ENCODE measurements at regions not wholly inside any gene's neighbourhood (a gene's known extent, or its start where the extent isn't known, plus 50 kb on each side); places are given as distances from the start of the nearest gene placed in this dataset.

DNA sequence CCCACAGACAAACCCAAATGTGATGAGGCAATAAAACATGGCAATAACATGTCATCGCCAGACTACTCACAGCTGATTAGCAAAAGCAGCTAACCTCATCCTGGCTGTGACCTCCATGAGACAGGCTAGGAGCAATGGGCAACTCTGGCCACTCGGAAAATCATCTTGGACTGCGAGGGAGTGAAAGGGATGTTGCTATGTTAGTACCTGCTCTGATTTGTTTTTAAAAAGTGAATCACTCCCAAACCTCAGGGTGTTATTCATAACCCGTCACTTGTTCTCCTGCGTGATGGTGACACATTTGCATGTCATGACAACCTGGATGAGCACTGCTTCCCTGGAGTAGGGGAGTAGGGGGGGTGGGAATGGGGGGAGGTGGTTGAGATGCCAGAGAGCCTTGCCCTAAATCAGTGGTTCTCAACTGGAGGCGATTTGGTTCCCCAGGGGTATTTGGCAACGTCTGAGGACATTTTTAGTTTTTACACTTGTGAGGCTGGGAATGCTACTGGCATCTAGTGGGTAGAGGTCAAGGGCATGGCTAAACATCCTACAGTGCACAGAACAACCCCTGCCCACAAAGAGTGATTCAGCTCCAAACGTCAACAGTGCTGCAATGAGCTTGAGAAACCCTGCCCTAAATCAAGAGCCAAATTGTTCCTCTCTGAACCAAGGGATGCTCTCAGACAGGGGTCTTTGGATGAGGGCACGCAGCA, 241.7 kb downstream of the SOX9 start:
- Mint-ChIP-seq H3K27ac (no peak overlapping the region), H3K4me1 (ENCODE audit: low read depth) (no peaks in the 10 kb centered on the region), H3K36me3 (no peaks in the 10 kb centered on the region), H3K9me3 (ENCODE audit: low read depth) (no peaks in the 10 kb centered on the region), H3K4me3 (no peak overlapping the region), H3K27me3 (peaks cover 8% of the 10 kb centered on the region)

DNA sequence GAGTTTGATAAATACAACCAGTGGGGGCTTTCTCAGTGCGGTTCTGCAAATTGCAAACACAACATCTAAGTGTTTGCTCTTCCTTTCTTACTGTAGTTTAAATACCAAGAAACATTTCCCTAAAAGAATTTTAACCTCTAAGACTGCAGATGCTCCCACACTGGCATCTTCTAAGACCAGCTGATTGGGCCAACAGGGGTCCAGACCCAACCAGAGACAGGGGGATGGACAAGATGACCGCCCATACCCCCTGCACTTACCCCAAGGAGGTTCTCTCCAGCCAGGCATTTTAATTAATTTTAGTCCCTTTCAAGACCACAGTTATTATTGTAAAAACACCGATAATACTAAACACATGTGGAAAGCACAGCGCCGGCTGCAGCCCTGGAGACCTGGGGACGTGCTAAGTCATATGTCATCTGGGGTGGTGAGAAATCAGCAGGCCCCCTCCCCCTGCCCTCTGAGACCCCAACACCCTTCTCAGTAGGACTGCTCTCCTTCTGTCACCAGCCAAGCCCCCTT, 242.3 kb downstream of the SOX9 start:
- H3K4me3 Mint-ChIP-seq: no peak overlapping the region
- peaks cover 8% of the 10 kb centered on the region for H3K27me3 Mint-ChIP-seq
- no peaks in the 10 kb centered on the region for H3K9me3 Mint-ChIP-seq (ENCODE audit: low read depth)
- no peaks in the 10 kb centered on the region for H3K4me1 Mint-ChIP-seq (ENCODE audit: low read depth)
- H3K36me3 Mint-ChIP-seq: no peaks in the 10 kb centered on the region
- no peak overlapping the region for H3K27ac Mint-ChIP-seq

DNA sequence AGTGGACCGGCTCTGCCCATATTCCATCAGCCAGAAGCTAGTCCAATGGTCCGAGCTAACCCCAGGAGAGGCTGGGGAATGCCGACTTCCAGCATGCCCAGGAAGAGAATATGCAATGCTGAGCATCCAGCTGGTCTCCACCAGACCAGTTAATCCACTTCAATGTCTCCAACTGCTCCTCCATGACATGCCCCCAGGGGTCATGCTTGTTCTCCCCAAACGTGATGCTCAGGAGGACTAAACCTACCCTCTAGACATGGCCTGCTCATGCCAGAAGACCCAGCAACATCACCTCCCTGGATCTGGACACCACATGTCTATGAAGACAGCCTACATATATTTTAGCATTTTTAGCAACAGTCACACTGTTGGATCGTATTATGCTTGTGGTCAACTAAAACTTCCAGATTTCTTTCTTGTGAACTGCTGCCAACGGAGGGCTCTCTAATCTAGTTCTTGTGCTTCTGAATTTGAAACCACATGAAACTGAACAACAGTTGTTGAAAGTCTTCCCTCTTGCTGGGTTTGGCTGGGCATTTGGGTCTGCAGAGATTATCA, 245.1 kb downstream of the SOX9 start:
- Mint-ChIP-seq H3K4me1 (ENCODE audit: low read depth) (no peaks in the 10 kb centered on the region), H3K27me3 (peaks cover 12% of the 10 kb centered on the region), H3K9me3 (ENCODE audit: low read depth) (no peaks in the 10 kb centered on the region), H3K4me3 (no peak overlapping the region), H3K36me3 (no peaks in the 10 kb centered on the region), H3K27ac (no peak overlapping the region)

DNA sequence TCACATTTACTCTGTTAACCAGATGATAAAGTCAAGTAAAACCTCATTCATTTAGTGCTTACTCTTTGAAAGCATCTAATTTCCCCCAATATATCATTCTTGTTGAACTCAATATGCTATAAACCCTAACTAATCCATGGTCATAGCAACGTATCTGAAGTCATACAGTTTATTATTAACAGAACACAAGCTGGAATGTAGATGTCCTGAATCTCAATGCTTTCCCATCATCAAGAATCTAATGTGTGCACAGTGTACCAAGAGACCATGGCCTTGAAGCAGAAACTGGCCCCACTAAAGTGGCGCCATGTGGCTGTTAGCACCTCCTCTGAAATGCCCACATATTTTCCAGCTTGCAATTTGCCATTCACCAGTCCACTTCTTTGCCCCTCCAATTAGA, 245.8 kb downstream of the SOX9 start:
- Mint-ChIP-seq H3K36me3 (no peaks in the 10 kb centered on the region), H3K27ac (no peak overlapping the region), H3K9me3 (ENCODE audit: low read depth) (no peaks in the 10 kb centered on the region), H3K4me1 (ENCODE audit: low read depth) (no peaks in the 10 kb centered on the region), H3K4me3 (no peak overlapping the region), H3K27me3 (peaks cover 12% of the 10 kb centered on the region)

DNA sequence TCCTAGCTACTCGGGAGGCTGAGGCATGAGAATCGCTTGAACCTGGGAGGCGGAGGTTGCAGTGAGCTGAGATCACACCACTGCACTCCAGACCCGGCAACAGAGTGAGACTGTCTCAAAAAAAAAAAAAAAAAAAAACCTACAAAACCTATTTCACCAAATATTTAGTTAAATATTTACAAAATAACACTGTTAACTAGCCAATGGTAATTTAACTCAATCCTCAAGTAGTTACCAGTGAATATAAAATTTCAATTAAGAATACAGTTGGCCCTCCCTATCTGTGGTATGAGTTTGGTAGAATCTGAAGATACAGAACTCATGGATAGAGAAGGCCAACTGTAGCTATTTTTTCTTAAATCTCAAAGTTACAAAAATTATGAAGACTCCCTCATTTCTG, 247.4 kb downstream of the SOX9 start:
- no peaks in the 10 kb centered on the region for H3K9me3 Mint-ChIP-seq (ENCODE audit: low read depth)
- H3K4me3 Mint-ChIP-seq: no peak overlapping the region
- H3K27ac Mint-ChIP-seq: no peak overlapping the region
- no peaks in the 10 kb centered on the region for H3K4me1 Mint-ChIP-seq (ENCODE audit: low read depth)
- no peaks in the 10 kb centered on the region for H3K36me3 Mint-ChIP-seq
- H3K27me3 Mint-ChIP-seq: peaks cover 9% of the 10 kb centered on the region

DNA sequence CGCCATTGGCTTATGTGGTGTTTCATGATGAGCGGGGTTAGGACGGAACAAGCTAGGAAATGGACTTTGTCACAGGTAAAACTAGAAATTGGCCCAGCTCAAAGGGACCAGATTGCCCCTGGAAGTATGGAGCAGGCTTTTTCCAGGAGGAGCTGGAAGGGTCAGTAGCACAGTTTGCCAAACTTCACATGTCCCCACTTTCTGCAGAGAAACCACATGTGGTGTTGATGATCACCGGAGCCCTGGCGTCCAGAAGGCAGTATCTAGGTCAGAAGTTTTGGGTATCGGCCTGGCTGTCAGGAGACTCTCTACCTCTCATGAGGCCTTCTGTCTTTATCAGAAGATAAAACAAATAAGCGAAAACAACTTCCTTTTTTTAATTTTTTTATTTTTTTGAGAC, 248.5 kb downstream of the SOX9 start:
- Mint-ChIP-seq H3K36me3 (no peaks in the 10 kb centered on the region), H3K4me3 (no peak overlapping the region), H3K27ac (no peak overlapping the region), H3K4me1 (ENCODE audit: low read depth) (no peaks in the 10 kb centered on the region), H3K9me3 (ENCODE audit: low read depth) (no peaks in the 10 kb centered on the region), H3K27me3 (peaks cover 4% of the 10 kb centered on the region)

DNA sequence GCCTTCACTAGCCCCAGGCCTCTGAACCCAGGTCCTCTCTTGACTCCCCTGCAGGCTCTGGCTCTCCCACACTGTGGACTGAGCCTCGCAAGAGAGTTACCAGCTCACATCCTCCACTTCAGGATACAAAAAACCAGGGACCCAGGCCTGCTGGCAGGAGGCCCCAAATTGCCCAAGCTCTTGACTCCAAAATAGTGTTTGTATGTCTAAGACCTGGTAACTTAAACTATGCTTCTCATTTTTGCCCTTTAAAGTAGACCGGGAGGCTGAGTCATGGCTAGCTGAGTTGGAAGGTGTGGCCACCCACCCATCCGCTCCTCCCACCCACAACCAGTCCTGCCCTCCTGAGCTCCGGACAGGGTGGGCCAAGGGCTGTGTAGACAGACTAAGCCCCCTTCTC, 250.0 kb downstream of the SOX9 start:
- Mint-ChIP-seq H3K27ac (no peak overlapping the region), H3K9me3 (ENCODE audit: low read depth) (no peaks in the 10 kb centered on the region), H3K4me3 (no peak overlapping the region), H3K27me3 (peaks cover 4% of the 10 kb centered on the region), H3K4me1 (ENCODE audit: low read depth) (no peaks in the 10 kb centered on the region), H3K36me3 (no peaks in the 10 kb centered on the region)

DNA sequence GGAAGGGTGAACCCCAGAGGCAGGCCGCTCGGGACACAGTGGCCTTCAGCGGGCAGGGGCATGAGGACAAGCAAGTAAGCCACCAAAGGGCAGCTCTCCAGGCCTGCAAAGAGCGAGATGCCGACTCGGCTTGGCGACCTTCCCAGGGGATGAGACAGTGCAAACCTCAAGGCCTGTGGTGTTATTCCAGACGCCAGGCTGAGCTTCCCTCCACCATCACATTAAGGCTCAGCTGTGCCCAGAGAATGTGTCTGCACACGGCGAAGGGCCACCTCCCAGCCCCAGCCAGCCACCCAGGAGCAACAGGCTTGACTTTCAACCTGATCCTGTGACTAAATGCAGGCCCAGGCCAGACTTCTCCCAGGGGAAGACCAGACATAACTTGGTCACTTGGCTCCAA, 251.4 kb downstream of the SOX9 start:
- Mint-ChIP-seq H3K4me1 (ENCODE audit: low read depth) (no peaks in the 10 kb centered on the region), H3K4me3 (no peak overlapping the region), H3K27ac (no peak overlapping the region), H3K27me3 (peaks cover 4% of the 10 kb centered on the region), H3K36me3 (no peaks in the 10 kb centered on the region), H3K9me3 (ENCODE audit: low read depth) (no peaks in the 10 kb centered on the region)

DNA sequence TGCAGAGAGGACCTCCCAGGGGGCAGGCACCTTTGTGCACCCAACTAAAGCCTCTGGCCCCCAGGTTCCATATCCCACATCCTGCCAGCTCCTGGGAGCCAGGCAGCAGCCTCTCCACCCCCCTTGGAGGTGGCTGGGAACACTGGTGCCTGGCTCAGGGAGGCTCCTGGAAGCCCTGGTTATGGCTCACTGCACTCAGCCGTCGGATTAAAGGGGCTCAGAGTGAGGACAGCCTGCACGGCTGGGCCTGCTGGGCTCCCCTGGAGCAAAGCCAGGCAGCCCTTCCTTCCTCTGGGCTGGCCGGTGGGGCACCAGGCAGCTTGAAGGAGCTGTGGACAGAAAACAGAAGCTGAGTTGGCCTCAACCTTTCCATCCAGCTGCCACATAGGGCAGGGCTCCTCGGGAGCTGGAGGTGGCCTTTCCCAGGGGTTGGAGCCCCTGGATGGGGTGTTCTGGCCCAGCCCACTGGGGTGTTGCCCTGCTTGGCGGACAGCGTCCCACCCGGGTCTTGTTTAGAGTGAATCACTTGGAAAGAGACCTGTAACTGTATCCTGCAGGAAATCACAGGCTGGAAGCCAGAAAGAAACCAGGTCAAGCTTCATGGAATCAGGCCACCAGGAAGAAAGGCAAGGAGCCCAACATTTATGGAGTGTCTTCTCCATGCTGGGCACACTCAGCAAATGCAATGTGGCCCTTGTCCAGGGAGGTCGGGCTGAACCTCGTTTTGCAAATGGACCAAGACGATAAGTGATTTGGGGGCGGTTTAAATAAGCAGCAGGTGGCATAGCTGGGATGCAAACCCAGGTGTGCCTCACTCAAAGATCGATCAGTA, 253.3 kb downstream of the SOX9 start:
- Mint-ChIP-seq H3K9me3 (ENCODE audit: low read depth) (no peaks in the 10 kb centered on the region), H3K4me1 (ENCODE audit: low read depth) (no peaks in the 10 kb centered on the region), H3K27me3 (peaks cover 4% of the 10 kb centered on the region), H3K4me3 (no peak overlapping the region), H3K36me3 (no peaks in the 10 kb centered on the region), H3K27ac (no peak overlapping the region)

DNA sequence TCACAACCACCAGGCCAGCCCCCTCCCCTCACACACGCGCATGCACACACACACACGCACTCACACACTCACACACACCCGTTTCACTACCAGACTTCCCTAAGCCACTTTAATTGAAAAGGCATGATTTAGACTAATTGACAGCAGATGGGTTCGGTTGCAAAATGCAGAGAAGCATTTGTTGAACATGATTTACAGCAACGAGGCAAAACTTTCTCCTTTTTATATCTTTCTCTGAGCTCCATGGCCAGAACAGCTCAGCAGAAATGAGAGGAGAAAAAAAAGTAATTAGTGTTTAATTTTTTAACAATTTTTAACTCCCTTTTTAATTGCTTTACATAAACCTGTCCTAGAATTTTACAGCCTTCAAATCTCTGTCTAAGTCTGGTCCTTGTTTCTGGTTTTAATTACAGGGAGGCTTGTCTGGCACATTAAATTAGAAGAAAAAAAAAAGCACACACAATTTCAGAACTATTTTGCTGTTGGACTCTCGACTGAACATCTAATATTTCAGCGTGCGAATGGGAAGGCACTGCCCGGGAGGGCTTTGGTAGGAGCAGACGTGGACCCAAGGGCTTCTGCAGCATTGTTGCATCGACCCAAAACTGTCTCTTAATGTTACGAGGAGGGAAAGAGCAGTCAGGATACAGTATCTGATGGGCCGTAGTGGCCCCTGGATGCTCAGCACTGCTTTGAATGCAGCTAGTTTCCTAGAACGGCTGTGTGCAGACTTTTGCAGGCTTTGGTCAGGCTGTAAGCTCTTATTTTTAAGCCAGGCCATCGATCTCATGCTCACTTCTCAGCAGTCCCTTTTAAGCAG, 255.9 kb downstream of the SOX9 start:
- no peaks in the 10 kb centered on the region for H3K36me3 Mint-ChIP-seq
- H3K27ac Mint-ChIP-seq: no peak overlapping the region
- H3K27me3 Mint-ChIP-seq: peaks cover 2% of the 10 kb centered on the region
- H3K9me3 Mint-ChIP-seq (ENCODE audit: low read depth): no peaks in the 10 kb centered on the region
- no peak overlapping the region for H3K4me3 Mint-ChIP-seq
- H3K4me1 Mint-ChIP-seq (ENCODE audit: low read depth): no peaks in the 10 kb centered on the region

DNA sequence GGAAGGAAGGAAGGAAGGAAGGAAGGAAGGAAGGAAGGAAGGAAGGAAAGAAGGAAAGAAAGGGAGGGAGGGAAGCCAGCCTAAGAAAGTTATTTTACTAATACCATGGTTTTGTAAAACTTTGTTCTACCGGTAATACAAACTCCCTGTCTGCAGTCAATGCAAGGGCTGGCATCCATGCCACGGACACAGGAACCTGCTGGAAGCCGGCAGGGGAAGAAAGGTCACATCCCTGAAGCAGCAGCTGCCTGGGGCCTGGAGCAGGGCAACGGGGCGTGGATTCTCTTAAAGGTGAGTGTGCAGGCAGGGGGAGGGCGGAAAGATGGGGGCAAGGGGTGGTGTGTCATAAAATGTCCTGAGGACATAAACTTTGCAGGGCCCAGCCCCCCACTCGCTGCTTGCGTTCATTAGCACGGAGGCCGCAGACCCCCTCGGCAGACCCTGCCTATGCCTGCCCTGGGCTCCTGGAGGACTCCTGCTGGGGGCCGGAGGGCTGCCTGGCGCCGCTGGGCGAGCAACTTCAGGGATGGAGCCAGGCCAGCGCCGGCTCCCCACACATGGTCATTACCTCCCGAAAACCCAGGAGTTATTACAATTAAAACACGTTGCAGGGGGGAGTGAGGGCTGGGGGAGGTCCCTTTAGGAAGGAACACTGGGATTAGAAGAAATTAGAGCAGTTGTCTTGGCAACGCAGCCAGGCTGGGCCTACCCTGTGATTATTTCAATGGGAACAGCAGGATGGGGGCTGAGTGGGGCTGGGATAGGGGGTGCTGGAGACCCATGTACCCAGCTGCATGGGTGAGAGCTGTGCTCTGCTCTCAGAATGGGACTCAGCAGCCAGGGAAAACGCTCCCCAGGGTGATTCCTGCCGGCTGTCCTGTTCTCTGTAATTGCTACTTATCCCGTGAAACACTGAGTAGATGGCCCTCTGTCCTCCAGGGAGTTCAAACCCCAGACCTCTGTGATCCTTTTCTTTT, 257.9 kb downstream of the SOX9 start:
- no peak overlapping the region for H3K4me3 Mint-ChIP-seq
- no peak overlapping the region for H3K27ac Mint-ChIP-seq
- H3K9me3 Mint-ChIP-seq (ENCODE audit: low read depth): no peaks in the 10 kb centered on the region
- H3K36me3 Mint-ChIP-seq: no peaks in the 10 kb centered on the region
- H3K4me1 Mint-ChIP-seq (ENCODE audit: low read depth): no peaks in the 10 kb centered on the region
- peaks cover 2% of the 10 kb centered on the region for H3K27me3 Mint-ChIP-seq

DNA sequence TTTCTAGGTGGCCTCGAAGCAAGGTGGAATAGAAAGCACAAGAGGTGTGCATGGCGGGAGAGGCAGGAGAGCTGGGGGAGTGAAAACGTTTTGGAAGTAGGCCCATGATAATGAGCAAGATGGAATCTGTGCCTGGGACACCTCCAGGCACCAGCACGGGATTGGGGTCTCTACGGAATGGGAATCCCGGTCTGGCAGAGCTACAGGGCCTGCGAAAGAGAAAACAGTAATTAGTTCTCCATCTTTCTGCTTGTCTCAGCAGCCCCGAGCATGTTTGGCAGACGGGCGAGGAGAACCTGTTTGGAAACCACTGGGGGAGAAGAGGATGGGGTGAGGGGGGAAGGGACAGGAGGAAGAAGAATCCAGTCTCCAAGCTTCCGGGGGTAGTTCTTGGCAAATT, 258.7 kb downstream of the SOX9 start:
- no peaks in the 10 kb centered on the region for H3K4me1 Mint-ChIP-seq (ENCODE audit: low read depth)
- H3K4me3 Mint-ChIP-seq: no peak overlapping the region
- no peaks in the 10 kb centered on the region for H3K9me3 Mint-ChIP-seq (ENCODE audit: low read depth)
- peaks cover 2% of the 10 kb centered on the region for H3K27me3 Mint-ChIP-seq
- no peaks in the 10 kb centered on the region for H3K36me3 Mint-ChIP-seq
- H3K27ac Mint-ChIP-seq: no peak overlapping the region

DNA sequence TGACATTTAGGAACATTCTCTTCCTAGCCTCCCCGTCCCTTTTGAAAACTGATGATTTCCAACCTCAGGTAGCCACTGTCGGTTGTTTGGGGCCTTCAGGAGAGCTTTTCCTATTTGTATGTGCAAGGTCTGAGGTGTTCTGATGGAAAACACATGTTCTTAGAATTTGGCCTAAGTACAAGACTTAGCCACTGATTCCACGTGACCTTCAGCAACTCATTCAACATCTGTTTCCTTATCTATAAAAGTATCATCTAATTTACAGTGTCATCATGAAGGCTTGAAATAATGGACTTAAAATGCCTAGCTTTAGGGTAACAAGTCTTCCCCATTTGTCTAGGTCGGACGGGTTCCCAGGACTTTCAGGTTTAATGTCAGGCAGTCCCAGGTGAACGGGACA, 259.3 kb downstream of the SOX9 start:
- Mint-ChIP-seq H3K27me3 (peaks cover 2% of the 10 kb centered on the region), H3K4me1 (ENCODE audit: low read depth) (no peaks in the 10 kb centered on the region), H3K27ac (no peak overlapping the region), H3K4me3 (no peak overlapping the region), H3K9me3 (ENCODE audit: low read depth) (no peaks in the 10 kb centered on the region), H3K36me3 (no peaks in the 10 kb centered on the region)

DNA sequence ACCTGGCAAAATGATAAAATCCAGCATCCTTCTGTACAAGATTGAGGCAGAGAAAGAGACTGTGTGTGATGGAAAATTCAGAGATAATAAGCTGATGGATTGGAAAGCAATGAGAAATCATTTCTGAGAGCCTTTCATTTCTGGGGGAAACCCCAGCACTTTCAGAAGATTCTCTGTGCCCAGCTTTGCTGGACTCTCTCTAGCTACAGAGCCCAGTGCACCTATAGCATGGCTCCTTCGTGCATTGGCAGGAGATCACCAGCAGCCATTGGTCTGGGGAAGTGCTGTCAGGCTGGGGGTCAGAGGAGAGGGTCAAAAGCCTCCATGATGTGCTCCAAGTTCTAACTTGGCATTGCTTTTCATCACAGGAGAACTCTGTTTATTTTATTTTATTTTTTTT, 259.9 kb downstream of the SOX9 start:
- Mint-ChIP-seq H3K36me3 (no peaks in the 10 kb centered on the region), H3K4me3 (no peak overlapping the region), H3K27me3 (peaks cover 4% of the 10 kb centered on the region), H3K4me1 (ENCODE audit: low read depth) (no peaks in the 10 kb centered on the region), H3K9me3 (ENCODE audit: low read depth) (no peaks in the 10 kb centered on the region), H3K27ac (no peak overlapping the region)

Data from activated naive CD8-positive, alpha-beta T cell (primary cell).